ENCODE measurements at regions not wholly inside any gene's neighbourhood (a gene's known extent, or its start where the extent isn't known, plus 50 kb on each side); places are given as distances from the start of the nearest gene placed in this dataset.

DNA sequence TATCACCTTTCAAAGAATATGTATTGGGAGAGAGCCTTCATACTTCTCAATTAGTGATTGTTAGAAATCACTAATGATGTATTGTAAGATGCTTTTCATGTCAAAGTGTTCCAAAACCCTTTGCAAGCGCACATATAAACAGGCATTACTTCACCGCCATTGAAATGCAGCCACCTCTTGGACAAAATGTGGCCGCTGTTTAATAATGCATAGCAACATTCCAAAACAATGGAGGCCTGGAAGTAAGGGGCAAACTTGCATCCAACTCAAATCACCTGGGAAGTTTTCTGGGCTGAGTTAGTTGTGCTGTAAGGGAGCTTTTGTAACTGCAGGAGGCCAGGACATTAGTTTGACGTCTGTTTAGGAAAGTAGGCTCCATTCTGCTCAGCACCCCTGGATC lies 438.1 kb downstream of the FGF9 start:
- TF ChIP-seq, protein P1, sequence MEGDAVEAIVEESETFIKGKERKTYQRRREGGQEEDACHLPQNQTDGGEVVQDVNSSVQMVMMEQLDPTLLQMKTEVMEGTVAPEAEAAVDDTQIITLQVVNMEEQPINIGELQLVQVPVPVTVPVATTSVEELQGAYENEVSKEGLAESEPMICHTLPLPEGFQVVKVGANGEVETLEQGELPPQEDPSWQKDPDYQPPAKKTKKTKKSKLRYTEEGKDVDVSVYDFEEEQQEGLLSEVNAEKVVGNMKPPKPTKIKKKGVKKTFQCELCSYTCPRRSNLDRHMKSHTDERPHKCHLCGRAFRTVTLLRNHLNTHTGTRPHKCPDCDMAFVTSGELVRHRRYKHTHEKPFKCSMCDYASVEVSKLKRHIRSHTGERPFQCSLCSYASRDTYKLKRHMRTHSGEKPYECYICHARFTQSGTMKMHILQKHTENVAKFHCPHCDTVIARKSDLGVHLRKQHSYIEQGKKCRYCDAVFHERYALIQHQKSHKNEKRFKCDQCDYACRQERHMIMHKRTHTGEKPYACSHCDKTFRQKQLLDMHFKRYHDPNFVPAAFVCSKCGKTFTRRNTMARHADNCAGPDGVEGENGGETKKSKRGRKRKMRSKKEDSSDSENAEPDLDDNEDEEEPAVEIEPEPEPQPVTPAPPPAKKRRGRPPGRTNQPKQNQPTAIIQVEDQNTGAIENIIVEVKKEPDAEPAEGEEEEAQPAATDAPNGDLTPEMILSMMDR (conservative IDR thresholded peaks at IDR 0.05): no peak
- peaks cover 29% of the 10 kb centered on the region for H3K4me1 Mint-ChIP-seq
- no peak overlapping the region for H3K27ac Mint-ChIP-seq (ENCODE audit: unreplicated experiment)
- no peaks in the 10 kb centered on the region for H3K27me3 Mint-ChIP-seq (ENCODE audit: low read depth)
- no peak for DNase-seq (ENCODE audit: low read depth, low spot score)
- no peaks in the 10 kb centered on the region for H3K36me3 Mint-ChIP-seq (ENCODE audit: low read depth)
- H3K4me3 Mint-ChIP-seq: no peak overlapping the region
- peaks cover 3% of the 10 kb centered on the region for H3K9me3 Mint-ChIP-seq

DNA sequence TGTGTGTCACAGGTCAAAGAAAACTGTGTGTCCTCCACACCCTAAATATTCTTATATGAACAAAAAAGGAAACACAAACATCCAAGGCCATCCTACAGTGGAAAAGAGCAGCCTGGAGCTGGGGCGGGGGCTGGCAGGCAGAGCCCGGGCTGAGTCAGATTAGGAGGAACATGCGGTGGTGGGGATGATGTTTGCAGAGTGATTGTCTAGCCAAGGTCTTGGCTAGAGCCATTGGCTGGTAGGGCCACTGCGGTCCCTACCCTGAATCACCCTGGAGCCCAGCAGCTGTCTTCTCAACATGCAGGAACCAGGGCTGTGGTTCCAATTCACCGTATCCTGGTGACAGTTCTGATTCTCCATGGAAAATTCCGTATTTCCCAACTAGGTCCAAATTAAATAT lies 439.5 kb downstream of the FGF9 start:
- Mint-ChIP-seq H3K27me3 (ENCODE audit: low read depth) (no peaks in the 10 kb centered on the region), H3K27ac (ENCODE audit: unreplicated experiment) (no peak overlapping the region), H3K4me1 (peaks cover 31% of the 10 kb centered on the region), H3K9me3 (peaks cover 3% of the 10 kb centered on the region), H3K4me3 (no peak overlapping the region), H3K36me3 (ENCODE audit: low read depth) (no peaks in the 10 kb centered on the region)
- DNase-seq (ENCODE audit: low read depth, low spot score): no peak
- TF ChIP-seq, protein P1 (conservative IDR thresholded peaks at IDR 0.05): no peak

DNA sequence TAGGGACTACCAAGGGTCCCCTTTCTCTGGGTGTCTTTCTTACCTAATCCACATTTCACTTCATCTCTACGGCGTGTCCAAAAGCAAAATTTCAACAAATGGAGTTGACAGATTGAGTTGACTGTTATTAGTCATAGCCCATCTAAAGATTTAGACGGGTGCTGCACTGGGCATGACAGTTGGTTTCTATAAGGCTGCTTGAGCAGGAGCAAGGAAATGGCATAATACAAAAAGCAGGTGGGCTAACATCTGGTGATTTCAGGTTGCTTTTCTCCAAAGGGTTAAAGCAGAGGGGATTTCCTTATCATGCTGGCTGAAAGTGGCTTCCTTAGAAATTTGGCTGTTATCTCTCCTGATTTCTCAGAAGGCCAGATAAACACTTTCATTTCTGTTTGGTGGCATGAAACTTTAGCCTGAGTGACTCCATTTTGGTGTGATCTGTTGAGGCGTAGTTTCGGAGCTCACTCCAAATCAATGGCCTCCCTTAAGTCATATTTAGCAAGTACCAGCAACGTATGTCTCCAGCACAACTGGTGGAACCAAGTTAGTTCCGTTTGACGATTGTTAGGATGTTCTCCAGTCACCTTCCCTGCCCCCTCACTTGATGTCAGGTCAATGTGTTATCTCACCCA lies 440.4 kb downstream of the FGF9 start:
- no peaks in the 10 kb centered on the region for H3K36me3 Mint-ChIP-seq (ENCODE audit: low read depth)
- H3K4me1 Mint-ChIP-seq: peaks cover 31% of the 10 kb centered on the region
- no peaks in the 10 kb centered on the region for H3K27me3 Mint-ChIP-seq (ENCODE audit: low read depth)
- peaks cover 3% of the 10 kb centered on the region for H3K9me3 Mint-ChIP-seq
- no peak overlapping the region for H3K4me3 Mint-ChIP-seq
- TF ChIP-seq, protein P1 (conservative IDR thresholded peaks at IDR 0.05): no peak
- DNase-seq (ENCODE audit: low read depth, low spot score): no peak
- no peak overlapping the region for H3K27ac Mint-ChIP-seq (ENCODE audit: unreplicated experiment)

DNA sequence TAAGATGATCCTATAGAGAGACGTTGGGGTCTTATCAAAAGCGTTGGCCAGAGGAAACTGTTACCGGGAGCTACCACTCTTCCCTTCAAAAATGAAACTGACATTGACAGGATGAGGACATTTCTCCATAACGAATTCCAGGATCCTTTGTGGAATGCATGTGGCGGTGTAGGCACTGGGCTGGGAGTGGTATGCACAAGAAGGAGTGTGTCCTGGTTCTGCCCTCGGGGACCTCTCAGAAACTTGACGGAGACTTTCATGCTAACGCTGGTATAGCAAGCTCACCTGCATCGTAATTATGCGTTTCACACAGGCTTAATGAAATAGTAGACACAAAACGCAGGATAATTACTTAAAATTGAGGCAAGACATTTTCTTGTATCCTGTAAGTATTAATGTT lies 441.1 kb downstream of the FGF9 start:
- DNase-seq (ENCODE audit: low read depth, low spot score): no peak
- TF ChIP-seq, protein P1 (conservative IDR thresholded peaks at IDR 0.05): no peak
- Mint-ChIP-seq H3K4me1 (peaks cover 29% of the 10 kb centered on the region), H3K27me3 (ENCODE audit: low read depth) (no peaks in the 10 kb centered on the region), H3K4me3 (no peak overlapping the region), H3K9me3 (peaks cover 3% of the 10 kb centered on the region), H3K36me3 (ENCODE audit: low read depth) (no peaks in the 10 kb centered on the region), H3K27ac (ENCODE audit: unreplicated experiment) (peak overlapping the region; percentile 76)

DNA sequence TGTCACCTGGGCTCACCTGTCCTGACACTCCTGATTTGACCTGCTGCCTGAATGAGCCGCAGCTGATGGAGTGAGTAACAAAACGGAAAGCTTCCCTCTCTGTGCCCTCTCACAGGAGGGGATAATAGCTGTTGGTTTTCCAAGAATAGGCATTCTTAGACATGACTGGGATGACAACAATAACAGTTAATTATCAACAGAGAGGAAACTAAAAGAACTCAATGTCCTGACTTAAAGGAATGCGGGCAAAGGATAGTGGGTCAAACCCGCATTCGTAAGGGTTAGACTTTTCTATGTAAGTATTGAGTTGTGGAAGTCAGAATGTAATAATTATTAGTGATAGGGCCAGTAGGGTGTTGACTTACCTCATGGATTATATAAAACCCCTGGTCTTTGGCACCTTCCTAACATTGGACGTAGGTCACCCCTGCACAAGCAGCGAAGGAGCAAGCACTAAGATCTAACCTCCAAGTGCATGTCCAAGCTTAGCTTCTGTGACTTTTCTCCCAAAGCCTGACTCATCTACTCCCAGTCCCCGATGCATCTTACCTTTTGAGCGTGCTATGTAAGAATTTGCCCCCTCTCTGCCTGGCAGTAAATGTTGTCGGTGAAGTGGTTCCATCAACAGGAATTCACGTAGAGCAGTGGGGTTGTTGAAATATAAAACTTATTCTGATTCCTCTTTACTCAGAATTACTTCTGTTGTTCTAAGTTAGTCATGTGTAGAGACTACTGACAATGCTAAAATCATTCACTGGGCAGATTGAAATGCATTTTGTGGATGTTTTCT lies 442.3 kb downstream of the FGF9 start:
- Mint-ChIP-seq H3K27me3 (ENCODE audit: low read depth) (no peaks in the 10 kb centered on the region), H3K9me3 (peaks cover 3% of the 10 kb centered on the region), H3K4me3 (no peak overlapping the region), H3K27ac (ENCODE audit: unreplicated experiment) (no peak overlapping the region), H3K4me1 (peaks cover 17% of the 10 kb centered on the region), H3K36me3 (ENCODE audit: low read depth) (no peaks in the 10 kb centered on the region)
- no peak for DNase-seq (ENCODE audit: low read depth, low spot score)
- TF ChIP-seq, protein P1 (conservative IDR thresholded peaks at IDR 0.05): no peak
